K562 (cell line): ENCODE measurements at regions not wholly inside any gene's neighbourhood (a gene's known extent, or its start where the extent isn't known, plus 50 kb on each side); places are given as distances from the start of the nearest gene placed in this dataset.

Experiments used
- ETS2 ChIP-seq: IDR thresholded peaks from 2 replicates; pipeline ENCODE4 v1.6.1; 2016; ENCODE audit warnings: borderline replicate concordance, missing genetic modification characterization, mild to moderate bottlenecking, moderate library complexity, missing compliant biosample characterization; ENCODE audit not compliant: poor library complexity, severe bottlenecking
- ZNF395 ChIP-seq: fragments of 200-800 bp; sonication (Bioruptor generic); IDR thresholded peaks from 2 replicates; pipeline ENCODE4 v1.6.1; 2017; ENCODE audit warnings: missing genetic modification characterization, missing compliant biosample characterization
- ZNF408 ChIP-seq: fragments of 250-450 bp; sonication (Bioruptor Pico); IDR thresholded peaks from 2 replicates; pipeline ENCODE4 v1.4.0; 2020; ENCODE audit warnings: low read depth, mild to moderate bottlenecking, moderate library complexity
- ZNF507 ChIP-seq: conservative IDR thresholded peaks from 2 replicates; pipeline ENCODE4 v1.6.1; 2017; ENCODE audit warnings: missing genetic modification characterization, missing compliant biosample characterization
- TF ChIP-seq, protein P1 (sequence below): fragments of 150-350 bp; conservative IDR thresholded peaks from 2 replicates; pipeline ENCODE4 v1.6.1; 2014; ENCODE audit warnings: low read length
- TF ChIP-seq, protein P2 (sequence below): fragments of 450-650 bp; IDR thresholded peaks from 2 replicates; pipeline ENCODE4 v1.7.1; 2018; ENCODE audit warnings: mild to moderate bottlenecking, low read depth; ENCODE audit not compliant: partially characterized antibody

GRCh38 chrX:101745046-101745445 is 85.4 kb upstream of the ARMCX2 start (continued):
- TF ChIP-seq, protein P1, sequence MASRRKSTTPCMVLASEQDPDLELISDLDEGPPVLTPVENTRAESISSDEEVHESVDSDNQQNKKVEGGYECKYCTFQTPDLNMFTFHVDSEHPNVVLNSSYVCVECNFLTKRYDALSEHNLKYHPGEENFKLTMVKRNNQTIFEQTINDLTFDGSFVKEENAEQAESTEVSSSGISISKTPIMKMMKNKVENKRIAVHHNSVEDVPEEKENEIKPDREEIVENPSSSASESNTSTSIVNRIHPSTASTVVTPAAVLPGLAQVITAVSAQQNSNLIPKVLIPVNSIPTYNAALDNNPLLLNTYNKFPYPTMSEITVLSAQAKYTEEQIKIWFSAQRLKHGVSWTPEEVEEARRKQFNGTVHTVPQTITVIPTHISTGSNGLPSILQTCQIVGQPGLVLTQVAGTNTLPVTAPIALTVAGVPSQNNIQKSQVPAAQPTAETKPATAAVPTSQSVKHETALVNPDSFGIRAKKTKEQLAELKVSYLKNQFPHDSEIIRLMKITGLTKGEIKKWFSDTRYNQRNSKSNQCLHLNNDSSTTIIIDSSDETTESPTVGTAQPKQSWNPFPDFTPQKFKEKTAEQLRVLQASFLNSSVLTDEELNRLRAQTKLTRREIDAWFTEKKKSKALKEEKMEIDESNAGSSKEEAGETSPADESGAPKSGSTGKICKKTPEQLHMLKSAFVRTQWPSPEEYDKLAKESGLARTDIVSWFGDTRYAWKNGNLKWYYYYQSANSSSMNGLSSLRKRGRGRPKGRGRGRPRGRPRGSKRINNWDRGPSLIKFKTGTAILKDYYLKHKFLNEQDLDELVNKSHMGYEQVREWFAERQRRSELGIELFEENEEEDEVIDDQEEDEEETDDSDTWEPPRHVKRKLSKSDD = no peak
- TF ChIP-seq ZNF507 (tag) = no peak
- no peak for TF ChIP-seq ETS2 (tag)
- no peak for TF ChIP-seq ZNF408 (CRISPR knock-in tag)
- no peak for TF ChIP-seq ZNF395 (CRISPR knock-in tag)
- TF ChIP-seq, protein P2, sequence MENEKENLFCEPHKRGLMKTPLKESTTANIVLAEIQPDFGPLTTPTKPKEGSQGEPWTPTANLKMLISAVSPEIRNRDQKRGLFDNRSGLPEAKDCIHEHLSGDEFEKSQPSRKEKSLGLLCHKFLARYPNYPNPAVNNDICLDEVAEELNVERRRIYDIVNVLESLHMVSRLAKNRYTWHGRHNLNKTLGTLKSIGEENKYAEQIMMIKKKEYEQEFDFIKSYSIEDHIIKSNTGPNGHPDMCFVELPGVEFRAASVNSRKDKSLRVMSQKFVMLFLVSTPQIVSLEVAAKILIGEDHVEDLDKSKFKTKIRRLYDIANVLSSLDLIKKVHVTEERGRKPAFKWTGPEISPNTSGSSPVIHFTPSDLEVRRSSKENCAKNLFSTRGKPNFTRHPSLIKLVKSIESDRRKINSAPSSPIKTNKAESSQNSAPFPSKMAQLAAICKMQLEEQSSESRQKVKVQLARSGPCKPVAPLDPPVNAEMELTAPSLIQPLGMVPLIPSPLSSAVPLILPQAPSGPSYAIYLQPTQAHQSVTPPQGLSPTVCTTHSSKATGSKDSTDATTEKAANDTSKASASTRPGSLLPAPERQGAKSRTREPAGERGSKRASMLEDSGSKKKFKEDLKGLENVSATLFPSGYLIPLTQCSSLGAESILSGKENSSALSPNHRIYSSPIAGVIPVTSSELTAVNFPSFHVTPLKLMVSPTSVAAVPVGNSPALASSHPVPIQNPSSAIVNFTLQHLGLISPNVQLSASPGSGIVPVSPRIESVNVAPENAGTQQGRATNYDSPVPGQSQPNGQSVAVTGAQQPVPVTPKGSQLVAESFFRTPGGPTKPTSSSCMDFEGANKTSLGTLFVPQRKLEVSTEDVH = no peak
